GM19455 (cell line): ENCODE measurements at regions not wholly inside any gene's neighbourhood (a gene's known extent, or its start where the extent isn't known, plus 50 kb on each side); places are given as distances from the start of the nearest gene placed in this dataset.
"Not testable (repeated sequence)": the region's sequence is repeated elsewhere in the genome, so short reads cannot be mapped to it uniquely, and the experiment has no call there.

ENCODE experiments used
- ATAC-seq: cut with Tn5 transposase; IDR thresholded peaks from one replicate; pipeline ENCODE4 v1.9.1; 2021; ENCODE audit not compliant: unreplicated experiment

GRCh38 chr4:156419080-156419685, 465.5 kb upstream of the CTSO start:
- no peak for ATAC-seq

DNA sequence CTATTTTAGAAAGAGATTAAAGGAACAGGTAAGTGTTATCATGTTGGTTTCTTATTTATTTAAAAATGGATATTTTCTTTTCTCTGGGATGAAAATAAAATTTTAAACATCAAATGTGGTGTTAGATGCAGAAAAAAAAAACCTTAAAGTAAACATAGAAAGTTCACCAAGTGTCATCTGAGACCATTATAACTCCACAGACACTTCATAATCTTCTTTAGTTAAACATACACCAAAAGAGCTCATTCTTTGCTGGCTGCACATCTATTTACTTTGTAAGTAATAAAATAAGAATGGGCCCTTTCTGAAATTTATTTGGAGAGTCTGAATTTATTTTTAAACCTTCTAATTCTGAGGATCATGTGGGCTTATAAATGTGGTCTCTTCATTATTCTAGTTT, 460.7 kb upstream of the CTSO start:
- ATAC-seq, result no peak

DNA sequence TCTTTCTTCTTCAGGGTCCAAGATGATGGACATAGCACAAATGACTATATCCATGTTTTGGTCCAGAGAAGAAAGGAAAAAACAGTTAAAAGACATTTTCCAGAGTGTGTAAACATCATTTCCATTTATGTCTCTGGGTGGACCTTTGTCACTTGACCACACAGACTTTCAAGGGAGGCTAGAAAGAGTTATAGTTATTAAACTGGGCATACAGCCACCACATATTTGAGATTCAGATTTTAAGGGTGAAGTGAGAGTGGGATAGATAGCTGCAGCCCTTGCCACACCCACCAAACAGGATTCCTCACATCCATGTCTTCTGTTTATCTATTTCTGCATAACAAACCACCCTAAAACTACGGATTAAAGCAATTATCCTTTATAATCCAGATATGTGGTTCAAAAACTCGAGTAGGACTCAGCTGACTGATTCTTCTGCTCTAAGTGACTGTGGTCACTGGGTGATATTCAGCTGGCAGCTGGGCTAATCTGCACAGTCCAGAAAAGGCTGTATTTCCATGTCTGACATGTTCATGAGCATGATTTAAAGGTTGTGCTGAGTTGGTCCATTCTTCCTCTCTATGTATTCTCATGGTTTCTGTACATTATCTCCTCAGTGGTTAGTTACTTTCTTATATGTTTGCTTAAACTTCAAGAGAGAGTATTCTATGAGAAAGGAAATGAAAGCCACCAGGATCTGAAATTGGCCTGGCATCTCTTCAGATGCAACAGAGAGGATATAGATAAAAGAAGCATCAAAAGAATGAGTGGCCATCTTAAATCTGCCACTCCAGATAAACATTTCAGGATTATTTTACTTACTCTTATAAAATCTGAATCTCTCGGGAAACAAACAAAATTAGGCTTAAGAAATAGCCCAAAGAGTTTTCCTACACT, 459.8 kb upstream of the CTSO start:
- ATAC-seq, result no peak

DNA sequence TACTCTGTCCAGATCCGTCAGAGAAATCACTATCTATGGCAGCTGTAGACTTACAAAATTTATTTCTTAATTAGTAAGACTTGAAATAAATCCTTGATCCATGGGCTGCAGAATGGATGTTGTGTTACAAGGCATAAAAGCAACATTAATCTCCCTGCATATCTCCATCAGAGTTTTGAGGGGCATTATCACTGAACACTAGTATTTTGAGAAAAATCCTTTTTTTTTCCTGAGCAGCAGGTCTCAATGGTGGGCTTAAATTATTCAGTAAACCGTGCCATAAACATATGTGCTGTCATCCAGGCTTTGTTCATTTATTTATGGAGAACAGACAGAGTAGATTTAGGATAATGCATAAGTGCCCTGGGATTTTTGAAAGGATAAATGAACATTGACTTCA, 457.9 kb upstream of the CTSO start:
- no peak for ATAC-seq

GRCh38 chr4:156408749-156409148, 455.1 kb upstream of the CTSO start:
- ATAC-seq, result no peak

GRCh38 chr4:156401371-156401770, 447.7 kb upstream of the CTSO start:
- ATAC-seq, result no peak

DNA sequence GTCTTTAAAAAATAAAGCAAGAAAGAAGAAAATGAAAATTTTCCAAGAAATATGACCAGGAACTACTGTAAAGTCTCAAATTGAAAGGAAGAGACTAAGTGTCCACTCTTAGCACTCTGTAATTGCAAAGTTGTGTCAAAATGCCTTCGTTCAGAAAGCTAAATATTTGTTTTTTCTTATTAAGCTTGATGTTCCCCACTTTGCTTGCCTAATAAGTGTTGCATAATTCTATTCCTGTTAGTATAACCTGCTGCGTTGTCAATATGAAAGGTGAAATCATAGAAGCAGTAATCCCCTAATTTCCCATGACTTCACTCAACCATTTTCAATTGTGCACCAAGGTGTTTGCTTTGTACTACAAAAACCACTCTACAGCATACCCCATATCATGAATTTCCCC, 442.9 kb upstream of the CTSO start:
- ATAC-seq, result no peak

GRCh38 chr4:156391325-156391653, 437.6 kb upstream of the CTSO start:
- no peak for ATAC-seq

- no peak for ATAC-seq
These were observed 437.1 kb upstream of the CTSO start for GRCh38 chr4:156390599-156391324.

DNA sequence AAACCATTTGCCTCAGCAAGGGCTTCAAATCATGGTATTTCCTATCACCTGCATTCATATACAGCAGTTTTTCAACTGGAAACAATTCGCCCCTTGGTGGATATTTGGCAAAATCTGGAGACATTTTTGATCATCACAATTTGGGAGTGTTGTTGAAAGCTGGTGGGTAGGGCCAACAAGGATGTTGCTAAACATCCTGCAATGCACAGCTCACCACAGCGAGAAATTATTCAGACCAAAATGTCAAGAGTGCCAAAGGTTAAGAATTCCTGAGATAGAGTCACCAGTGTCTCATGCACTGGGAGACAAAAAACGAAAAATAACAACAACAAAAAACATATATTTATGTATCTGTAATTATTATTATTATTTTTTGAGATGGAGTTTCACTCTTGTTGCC, 435.2 kb upstream of the CTSO start:
- ATAC-seq, result no peak

GRCh38 chr4:156378033-156378665, 424.5 kb upstream of the CTSO start:
- ATAC-seq, result peak; percentile 68

DNA sequence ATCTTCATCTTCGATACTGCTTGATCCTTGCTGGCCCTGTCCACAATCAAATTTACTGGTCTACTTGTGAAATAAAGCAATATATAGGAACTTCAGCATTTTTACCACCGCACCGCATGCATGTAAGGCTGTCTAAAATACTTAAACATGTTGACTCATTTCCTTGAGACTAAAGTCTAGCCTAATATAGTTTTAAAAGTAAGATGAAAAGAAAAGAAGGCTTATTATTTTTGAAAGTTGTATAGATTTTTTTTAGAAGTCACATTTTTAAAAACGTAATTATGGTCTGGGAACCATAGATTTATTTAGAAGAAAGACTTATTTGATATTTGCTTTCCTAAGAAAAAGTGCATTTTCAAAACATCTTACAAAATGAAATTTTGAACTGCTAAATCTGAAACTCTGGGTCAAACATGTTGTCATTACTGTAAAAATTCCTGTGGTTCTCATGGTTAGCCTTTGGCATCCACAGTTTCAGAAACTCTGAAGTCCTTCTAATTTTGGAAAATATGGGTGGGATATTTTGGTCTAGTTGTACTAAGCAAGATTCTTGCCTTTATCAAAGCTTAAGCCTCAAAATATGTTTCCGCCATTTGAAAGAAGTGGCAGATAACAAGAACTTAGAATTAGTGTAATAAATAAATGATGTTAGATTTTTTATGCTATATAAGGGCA, 423.5 kb upstream of the CTSO start:
- ATAC-seq, result no peak

DNA sequence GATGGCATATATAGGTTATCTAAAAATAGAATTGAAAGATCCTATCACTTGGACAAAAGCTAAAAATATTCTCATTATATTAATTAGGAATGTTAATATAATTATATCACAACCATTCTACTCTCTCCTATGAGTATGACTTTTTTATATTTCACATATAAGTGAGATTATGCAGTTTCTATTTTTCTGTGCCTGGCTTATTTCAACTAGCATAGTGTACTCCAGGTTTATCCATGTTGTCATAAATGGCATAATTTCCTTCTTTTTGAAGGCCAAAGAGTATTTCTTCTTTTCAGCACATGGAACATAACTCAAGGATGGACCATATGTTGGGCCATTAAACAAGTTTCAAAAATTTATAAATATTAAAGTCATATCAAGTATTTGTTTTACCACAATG, 421.2 kb upstream of the CTSO start:
- no peak for ATAC-seq

GRCh38 chr4:156374069-156374468, 420.4 kb upstream of the CTSO start:
- no peak for ATAC-seq

DNA sequence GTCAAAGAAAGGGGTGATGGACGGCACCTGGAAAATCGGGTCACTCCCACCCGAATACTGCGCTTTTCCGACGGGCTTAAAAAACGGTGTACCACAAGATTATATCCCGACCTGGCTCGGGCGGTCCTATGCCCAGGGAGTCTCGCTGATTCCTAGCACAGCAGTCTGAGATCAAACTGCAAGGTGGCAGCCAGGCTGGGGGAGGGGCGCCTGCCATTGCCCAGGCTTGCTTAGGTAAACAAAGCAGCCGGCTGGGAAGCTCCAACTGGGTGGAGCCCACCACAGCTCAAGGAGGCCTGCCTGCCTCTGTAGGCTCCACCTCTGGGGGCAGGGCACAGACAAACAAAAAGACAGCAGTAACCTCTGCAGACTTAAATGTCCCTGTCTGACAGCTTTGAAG, 413.8 kb upstream of the CTSO start:
- ATAC-seq, result not testable (repeated sequence)

DNA sequence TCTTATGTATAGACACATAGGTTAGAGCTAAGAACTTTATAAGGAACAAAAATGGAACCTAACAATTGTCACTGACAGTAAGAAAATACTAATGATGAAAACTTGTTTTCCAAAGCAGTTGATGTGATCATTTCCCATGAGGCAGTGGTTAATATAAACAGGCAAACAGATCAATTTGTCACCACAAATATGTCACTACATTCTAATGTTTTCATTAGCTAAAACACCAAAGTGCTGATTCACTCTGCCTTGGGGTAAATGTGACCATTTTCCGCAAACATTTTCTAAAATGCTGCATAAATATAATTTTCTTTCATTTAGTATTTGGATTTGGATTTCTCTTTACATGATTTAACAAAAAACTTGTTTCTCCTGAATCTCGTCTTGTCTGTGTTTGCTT, 408.9 kb upstream of the CTSO start:
- ATAC-seq, result no peak

DNA sequence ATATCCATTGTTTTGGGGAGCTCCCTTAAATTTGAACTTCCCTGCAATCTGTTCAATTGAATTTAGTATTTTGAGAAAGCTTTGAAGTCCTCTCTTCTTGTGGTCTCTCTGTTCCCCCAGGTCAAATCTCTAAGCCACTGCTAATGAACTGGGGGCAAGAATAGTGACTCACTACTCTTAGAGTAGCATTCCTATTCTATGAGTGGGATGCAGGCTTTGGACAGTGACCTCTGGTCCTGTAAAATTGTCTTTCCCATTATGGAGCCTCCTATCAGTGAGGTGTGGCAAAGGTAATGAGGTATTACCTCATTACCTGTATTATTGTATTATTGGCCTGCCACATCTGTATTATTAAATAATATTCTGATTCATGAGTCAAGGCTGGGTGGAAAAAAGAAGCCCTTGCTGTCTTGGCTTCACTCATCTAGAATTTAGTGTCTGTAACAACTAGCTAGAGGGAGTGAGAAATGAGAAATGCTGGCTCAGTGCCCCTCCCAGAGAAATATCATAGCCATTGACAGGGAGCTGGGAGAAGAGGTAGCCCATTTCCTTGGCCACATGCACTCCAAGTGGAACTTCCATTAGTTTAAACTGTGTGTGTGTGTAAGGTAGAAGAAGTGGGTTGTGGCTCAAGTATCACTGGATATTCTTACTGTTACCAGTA, 393.9 kb upstream of the CTSO start:
- no peak for ATAC-seq

DNA sequence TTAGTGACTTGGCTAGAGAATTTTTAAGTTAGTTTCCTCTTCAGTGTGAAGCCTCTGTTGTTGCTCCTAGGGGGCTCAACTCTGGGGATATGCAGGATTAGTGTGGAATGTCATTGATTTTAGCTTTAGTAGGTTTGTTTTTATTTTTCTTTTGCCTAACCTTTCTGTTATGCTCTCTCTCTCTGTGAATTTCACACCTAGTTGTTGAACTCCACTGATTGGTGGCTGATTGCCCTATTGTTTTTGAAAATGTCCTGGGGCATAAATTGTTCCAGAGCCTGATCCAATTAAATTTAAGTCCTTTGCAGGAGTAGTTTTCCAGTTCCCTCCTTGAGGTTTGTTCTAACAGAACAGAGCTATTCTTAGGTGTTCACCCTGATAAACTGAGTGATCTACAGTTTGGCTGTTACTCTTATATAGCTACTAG, 393.3 kb upstream of the CTSO start:
- ATAC-seq, result no peak

- no peak for ATAC-seq
These were observed 390.7 kb upstream of the CTSO start for GRCh38 chr4:156344397-156344796.

GRCh38 chr4:156336511-156336910, 382.8 kb upstream of the CTSO start:
- ATAC-seq, result no peak

GRCh38 chr4:156335721-156336120, 382.1 kb upstream of the CTSO start:
- no peak for ATAC-seq
